Activated T-cell treated with anti-CD3 and anti-CD28 coated beads, Interleukin-2, amount 50 U/mL, for 72 hours (primary cell): ENCODE measurements at regions not wholly inside any gene's neighbourhood (a gene's known extent, or its start where the extent isn't known, plus 50 kb on each side); places are given as distances from the start of the nearest gene placed in this dataset.

ENCODE experiments used
- ATAC-seq, 2 donors: fragments of 150-1000 bp; cut with Tn5 transposase; replicated peaks in 1 of 2; 2 replicates each; pipeline ENCODE4 v1.10.0; 2021; ENCODE audit warnings: moderate library complexity in 2 of 2, mild to moderate bottlenecking in 1 of 2
- DNase-seq, 2 donors: peaks; one replicate each; pipeline ENCODE4 v3.0.0; 2021 to 2022; ENCODE audit warnings: mixed read lengths in 1 of 2
- H3K27ac Mint-ChIP-seq: one replicate; pipeline ENCODE4 v1.8.0; 2022; ENCODE audit warnings: mild to moderate bottlenecking, moderate library complexity, mixed read lengths
- H3K27me3 Mint-ChIP-seq: one replicate; pipeline ENCODE4 v1.8.0; 2022; ENCODE audit warnings: low read depth, mixed read lengths
- H3K36me3 Mint-ChIP-seq, 2 donors: one replicate each; pipeline ENCODE4 v1.8.0; 2022; ENCODE audit warnings: mixed read lengths in 2 of 2, mild to moderate bottlenecking in 1 of 2; ENCODE audit not compliant: insufficient read depth in 2 of 2
- H3K4me1 Mint-ChIP-seq: one replicate; pipeline ENCODE4 v1.8.0; 2022; ENCODE audit warnings: low read depth, mixed read lengths
- H3K4me3 Mint-ChIP-seq, 2 donors: one replicate each; pipeline ENCODE4 v1.8.0; 2022; ENCODE audit warnings: mild to moderate bottlenecking in 2 of 2, mixed read lengths in 2 of 2, moderate library complexity in 2 of 2
- H3K9me3 Mint-ChIP-seq, 2 donors: one replicate each; pipeline ENCODE4 v1.8.0; 2022; ENCODE audit warnings: mixed read lengths in 2 of 2

GRCh38 chr10:129328546-129328945 is 138.5 kb upstream of the MGMT start:
- H3K36me3 Mint-ChIP-seq = no peaks in the 10 kb centered on the region

GRCh38 chr10:129329385-129330055 is 137.5 kb upstream of the MGMT start:
- no peaks in the 10 kb centered on the region for H3K4me1 Mint-ChIP-seq
- ATAC-seq (no peak), DNase-seq (no peak)
- no peaks in the 10 kb centered on the region for H3K9me3 Mint-ChIP-seq
- H3K4me3 Mint-ChIP-seq = no peak overlapping the region
- H3K36me3 Mint-ChIP-seq = no peaks in the 10 kb centered on the region
- H3K27ac Mint-ChIP-seq = no peak overlapping the region
- H3K27me3 Mint-ChIP-seq = peaks cover 16% of the 10 kb centered on the region

More at GRCh38 chr10:129328546-129328945, 138.5 kb upstream of the MGMT start:
- no peaks in the 10 kb centered on the region for H3K9me3 Mint-ChIP-seq
- H3K27me3 Mint-ChIP-seq = peaks cover 16% of the 10 kb centered on the region
- no peak overlapping the region for H3K27ac Mint-ChIP-seq
- H3K4me1 Mint-ChIP-seq = no peaks in the 10 kb centered on the region
- no peak overlapping the region for H3K4me3 Mint-ChIP-seq
- DNase-seq (no peak), ATAC-seq (no peak)

GRCh38 chr10:129330211-129330610 is 136.8 kb upstream of the MGMT start:
- Mint-ChIP-seq H3K4me3 (no peak overlapping the region), H3K27ac (no peak overlapping the region), H3K27me3 (peaks cover 16% of the 10 kb centered on the region), H3K36me3 (no peaks in the 10 kb centered on the region), H3K4me1 (no peaks in the 10 kb centered on the region), H3K9me3 (no peaks in the 10 kb centered on the region)
- ATAC-seq = no peak
- no peak for DNase-seq

- Mint-ChIP-seq H3K4me1 (no peaks in the 10 kb centered on the region), H3K4me3 (no peak overlapping the region), H3K27ac (no peak overlapping the region), H3K9me3 (no peaks in the 10 kb centered on the region), H3K36me3 (no peaks in the 10 kb centered on the region), H3K27me3 (peaks cover 16% of the 10 kb centered on the region)
- ATAC-seq (no peak), DNase-seq (no peak)
These were observed 135.7 kb upstream of the MGMT start for GRCh38 chr10:129331207-129331838.

GRCh38 chr10:129331839-129332220 is 135.2 kb upstream of the MGMT start:
- no peak for DNase-seq
- no peak overlapping the region for H3K27ac Mint-ChIP-seq
- H3K9me3 Mint-ChIP-seq = no peaks in the 10 kb centered on the region
- H3K4me1 Mint-ChIP-seq = no peaks in the 10 kb centered on the region
- peaks cover 16% of the 10 kb centered on the region for H3K27me3 Mint-ChIP-seq
- no peak overlapping the region for H3K4me3 Mint-ChIP-seq
- no peak for ATAC-seq
- H3K36me3 Mint-ChIP-seq = no peaks in the 10 kb centered on the region

DNA sequence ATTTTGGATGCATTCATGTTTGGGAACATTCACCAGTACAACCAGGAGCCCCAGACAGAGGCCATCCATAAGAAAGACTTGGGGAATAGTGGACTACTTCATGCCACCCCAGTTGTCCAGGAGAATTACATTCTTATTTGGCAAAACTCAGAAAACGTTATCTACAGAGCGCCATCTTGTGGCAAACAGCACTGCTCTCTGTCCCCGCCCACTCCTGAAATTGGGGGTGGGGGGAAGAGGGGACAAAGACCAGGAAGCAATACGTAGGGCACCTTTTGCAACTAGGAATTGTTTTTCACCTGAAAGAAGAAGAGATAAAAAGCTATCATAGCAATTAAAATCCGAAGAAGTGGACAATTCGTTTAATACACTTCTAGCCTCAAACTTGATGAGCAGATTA is 134.6 kb upstream of the MGMT start:
- no peaks in the 10 kb centered on the region for H3K4me1 Mint-ChIP-seq
- H3K27ac Mint-ChIP-seq = no peak overlapping the region
- no peaks in the 10 kb centered on the region for H3K36me3 Mint-ChIP-seq
- ATAC-seq (no peak), DNase-seq (peak; percentile 13 to 26)
- H3K4me3 Mint-ChIP-seq = no peak overlapping the region
- H3K9me3 Mint-ChIP-seq = no peaks in the 10 kb centered on the region
- peaks cover 16% of the 10 kb centered on the region for H3K27me3 Mint-ChIP-seq

- no peak overlapping the region for H3K27ac Mint-ChIP-seq
These were observed 133.3 kb upstream of the MGMT start for GRCh38 chr10:129333706-129334105.

DNA sequence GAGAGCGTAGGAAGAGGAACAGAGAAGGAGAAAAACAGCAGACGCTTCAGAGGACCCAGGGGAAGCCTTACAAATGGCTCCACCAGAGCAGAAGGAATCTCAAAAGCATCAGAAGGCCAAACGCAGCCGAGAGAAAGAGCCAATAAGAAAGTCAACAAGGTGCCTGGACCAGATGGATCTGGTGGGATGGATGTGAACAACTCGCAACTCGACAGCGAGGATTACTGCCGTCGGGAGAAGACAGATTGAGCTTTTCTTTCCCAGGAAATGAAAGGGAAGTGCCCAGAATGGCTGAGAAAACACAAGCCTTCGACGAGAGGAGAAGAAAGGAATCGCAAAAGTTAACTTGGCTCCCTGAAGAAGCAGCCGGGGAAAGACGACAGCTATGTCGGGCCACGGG is 132.8 kb upstream of the MGMT start:
- no peaks in the 10 kb centered on the region for H3K36me3 Mint-ChIP-seq
- H3K4me3 Mint-ChIP-seq = no peak overlapping the region
- H3K9me3 Mint-ChIP-seq = no peaks in the 10 kb centered on the region
- H3K27ac Mint-ChIP-seq = no peak overlapping the region
- H3K27me3 Mint-ChIP-seq = peaks cover 10% of the 10 kb centered on the region
- ATAC-seq (no peak), DNase-seq (no peak)
- H3K4me1 Mint-ChIP-seq = no peaks in the 10 kb centered on the region

More at GRCh38 chr10:129333706-129334105, 133.3 kb upstream of the MGMT start:
- DNase-seq = no peak
- no peak overlapping the region for H3K4me3 Mint-ChIP-seq
- no peaks in the 10 kb centered on the region for H3K9me3 Mint-ChIP-seq
- no peaks in the 10 kb centered on the region for H3K36me3 Mint-ChIP-seq
- H3K4me1 Mint-ChIP-seq = no peaks in the 10 kb centered on the region
- H3K27me3 Mint-ChIP-seq = peaks cover 10% of the 10 kb centered on the region
- ATAC-seq = no peak

DNA sequence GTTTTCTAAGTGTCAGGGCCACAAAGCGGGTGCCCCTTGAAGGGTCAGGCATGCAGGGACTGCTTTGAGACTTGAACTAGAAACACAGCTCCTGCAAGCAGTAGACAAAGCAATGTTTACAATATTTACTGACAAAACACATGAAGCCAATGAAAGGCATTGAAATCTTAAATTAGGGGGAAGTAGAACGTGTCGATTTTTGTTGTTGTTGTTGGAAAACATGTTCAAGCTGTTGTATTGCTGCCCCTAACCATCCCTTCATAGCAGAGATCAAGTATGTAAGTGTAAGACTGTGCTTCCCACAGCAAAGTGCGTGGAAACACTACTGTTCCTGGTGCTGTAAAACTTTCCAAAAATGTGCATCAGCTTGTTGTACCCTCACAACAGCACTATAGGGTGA is 131.6 kb upstream of the MGMT start:
- H3K36me3 Mint-ChIP-seq = no peaks in the 10 kb centered on the region
- DNase-seq = no peak
- peaks cover 10% of the 10 kb centered on the region for H3K27me3 Mint-ChIP-seq
- no peaks in the 10 kb centered on the region for H3K4me1 Mint-ChIP-seq
- no peak overlapping the region for H3K4me3 Mint-ChIP-seq
- no peak overlapping the region for H3K27ac Mint-ChIP-seq
- no peaks in the 10 kb centered on the region for H3K9me3 Mint-ChIP-seq
- ATAC-seq = no peak

DNA sequence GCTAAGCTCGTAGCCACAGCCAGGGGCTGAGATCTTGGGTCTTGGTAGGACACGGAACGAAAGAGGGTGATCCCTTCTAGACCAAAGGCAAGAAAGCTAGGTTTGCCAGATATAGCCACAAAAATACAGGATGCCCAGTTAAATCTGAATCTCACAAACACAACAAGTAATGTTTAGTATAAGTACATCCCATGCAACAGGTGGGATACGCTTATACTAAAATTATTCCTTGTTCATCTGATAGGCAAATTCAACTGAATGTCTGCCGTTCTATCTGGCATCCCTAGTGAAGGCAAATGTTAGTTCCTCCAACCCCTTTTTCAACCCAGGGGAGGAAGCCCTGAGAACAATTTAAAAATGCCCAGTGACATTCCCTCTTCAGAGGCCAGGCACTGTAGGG is 131.1 kb upstream of the MGMT start:
- Mint-ChIP-seq H3K27me3 (peaks cover 5% of the 10 kb centered on the region), H3K9me3 (no peaks in the 10 kb centered on the region), H3K36me3 (no peaks in the 10 kb centered on the region), H3K4me3 (no peak overlapping the region), H3K4me1 (no peaks in the 10 kb centered on the region), H3K27ac (no peak overlapping the region)
- no peak for ATAC-seq
- no peak for DNase-seq

DNA sequence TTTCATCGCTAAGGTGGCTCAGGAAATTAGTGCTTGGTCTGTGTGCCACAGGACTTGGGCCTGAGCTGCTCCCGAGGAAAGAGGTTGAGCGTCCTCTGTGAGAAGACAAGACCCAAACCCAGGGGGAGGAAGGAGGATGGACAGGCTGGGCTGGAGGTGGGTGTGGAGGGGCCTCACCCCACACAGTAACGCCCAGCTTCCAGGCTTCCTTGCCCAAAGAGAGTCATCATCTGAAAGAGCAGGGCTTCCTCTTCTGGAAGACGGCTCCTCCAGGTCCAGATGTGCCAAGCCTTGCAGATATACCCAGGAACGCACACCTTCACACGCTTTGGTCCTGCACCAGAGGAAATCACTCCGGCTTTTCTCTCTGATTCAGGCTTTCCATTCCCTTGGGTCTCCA is 127.8 kb upstream of the MGMT start:
- no peak overlapping the region for H3K4me3 Mint-ChIP-seq
- H3K9me3 Mint-ChIP-seq = no peaks in the 10 kb centered on the region
- no peaks in the 10 kb centered on the region for H3K36me3 Mint-ChIP-seq
- ATAC-seq (no peak), DNase-seq (no peak)
- no peaks in the 10 kb centered on the region for H3K27me3 Mint-ChIP-seq
- no peak overlapping the region for H3K27ac Mint-ChIP-seq
- H3K4me1 Mint-ChIP-seq = no peaks in the 10 kb centered on the region

GRCh38 chr10:129339841-129340240 is 127.2 kb upstream of the MGMT start:
- DNase-seq = no peak
- no peaks in the 10 kb centered on the region for H3K4me1 Mint-ChIP-seq
- H3K9me3 Mint-ChIP-seq = no peaks in the 10 kb centered on the region
- ATAC-seq = no peak
- H3K27ac Mint-ChIP-seq = no peak overlapping the region
- no peaks in the 10 kb centered on the region for H3K36me3 Mint-ChIP-seq
- no peaks in the 10 kb centered on the region for H3K27me3 Mint-ChIP-seq
- H3K4me3 Mint-ChIP-seq = no peak overlapping the region

- Mint-ChIP-seq H3K4me1 (no peaks in the 10 kb centered on the region), H3K4me3 (no peak overlapping the region), H3K27me3 (no peaks in the 10 kb centered on the region), H3K27ac (no peak overlapping the region), H3K9me3 (no peaks in the 10 kb centered on the region), H3K36me3 (no peaks in the 10 kb centered on the region)
- ATAC-seq (no peak), DNase-seq (no peak)
These were observed 126.0 kb upstream of the MGMT start for GRCh38 chr10:129341087-129341486.

DNA sequence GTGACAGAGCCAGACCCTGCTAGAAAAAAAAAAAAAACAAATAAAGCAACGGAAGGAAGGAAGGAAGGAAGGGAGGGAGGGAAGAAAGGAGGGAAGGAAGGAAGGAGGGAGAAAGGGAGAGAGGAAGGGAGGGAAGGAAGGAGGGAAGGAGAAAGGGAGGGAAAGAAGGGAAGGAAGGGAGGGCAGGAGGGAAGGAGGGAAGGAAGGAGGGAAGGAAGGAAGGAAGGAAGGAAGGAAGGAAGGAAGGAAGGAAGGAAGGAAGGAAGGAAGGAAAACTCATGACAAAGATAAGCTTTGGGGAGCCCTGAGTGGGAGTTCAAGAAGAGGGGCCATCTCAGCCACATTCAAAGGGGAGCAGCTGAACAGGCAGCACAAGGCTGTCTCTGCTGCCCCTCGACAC is 124.7 kb upstream of the MGMT start:
- Mint-ChIP-seq H3K27ac (no peak overlapping the region), H3K27me3 (no peaks in the 10 kb centered on the region), H3K4me3 (no peak overlapping the region), H3K4me1 (no peaks in the 10 kb centered on the region), H3K9me3 (no peaks in the 10 kb centered on the region), H3K36me3 (no peaks in the 10 kb centered on the region)
- DNase-seq = no peak
- no peak for ATAC-seq
